ENCODE measurements at regions not wholly inside any gene's neighbourhood (a gene's known extent, or its start where the extent isn't known, plus 50 kb on each side); places are given as distances from the start of the nearest gene placed in this dataset.
A peak's percentile ranks its signal among the peaks of the same experiment; 100 is the strongest.

GRCh38 chr2:215791481-215791937, 221.8 kb downstream of the MREG start:
- Histone ChIP-seq H3K36me3 (ENCODE audit: control insufficient read depth, insufficient read depth, low read length) (no peaks in the 10 kb centered on the region), H3K27me3 (ENCODE audit: control insufficient read depth in 2 of 2, insufficient read depth in 2 of 2, low read length in 2 of 2) (no peaks in the 10 kb centered on the region), H3K9ac (ENCODE audit: insufficient read depth in 1 of 2, low read depth in 2 of 2, low read length in 2 of 2) (peak overlapping the region in 1 of 2 experiments; percentile 49; a peak in 1 of 4 replicates), H3K9me1 (ENCODE audit: control insufficient read depth, insufficient read depth, low read length) (no peaks in the 10 kb centered on the region), H4K20me1 (replicated peaks; ENCODE audit: control insufficient read depth, insufficient read depth, low read length) (no peaks in the 10 kb centered on the region), H3K4me2 (ENCODE audit: insufficient read depth, low read length) (peak overlapping the region; percentile 1; the same call in 1 of the 2 replicates), H3K4me3 (no peak overlapping the region), H3K9me3 (replicated peaks; ENCODE audit: control insufficient read depth, insufficient read depth, low read depth, low read length) (no peaks in the 10 kb centered on the region), H3K27ac (ENCODE audit: extremely low read depth, low read depth, low read length) (peak overlapping the region; percentile 13; the same call in 1 of the 3 replicates), H3K79me2 (ENCODE audit: control insufficient read depth, insufficient read depth, low read length) (no peaks in the 10 kb centered on the region), H3K4me1 (replicated peaks in 1 of 2; ENCODE audit: control insufficient read depth in 2 of 2, insufficient read depth in 2 of 2, low read length in 2 of 2) (peaks cover 8 to 62% of the 10 kb centered on the region in 2 experiments; a peak in 4 of 5 replicates), H2AFZ (ENCODE audit: low read depth, low read length) (peak overlapping the region; percentile 87)
- WGBS (ENCODE audit: insufficient coverage, low coverage, missing lambda C conversion rate) = 26% methylated on average over 4 of the region's 4 CpGs
- DNase-seq (ENCODE audit: extremely low read depth in 1 of 4, low spot score in 3 of 4) (no peak), ATAC-seq (peak; percentile 6; the same call in 2 of the 3 replicates), FAIRE-seq (no peak)
- BruUV-seq (replicated peaks) = no TSS peak
- in situ Hi-C loops (cut with MboI) = no loop called here
- intact Hi-C loops (cut with micrococcal nuclease) = loop anchor here (10.0 kb wide), 1 partner anchor 123 kb away; no protein-coding TSS in a partner anchor
- ChIA-PET CTCF (ENCODE audit: low intra/inter-chr PET ratio) (no interaction called here), POLR2A (interaction anchor here (0.5 to 1.1 kb wide), 2 partner anchors 11 to 29 kb away, joined by 3 read pairs; no protein-coding TSS in a partner anchor)
- TF ChIP-seq ZSCAN29 (IDR thresholded peaks at IDR 0.05) = no peak
- TF ChIP-seq SPI1 (IDR thresholded peaks at IDR 0.05; ENCODE audit: borderline replicate concordance, low read depth, low read length) = peak; percentile 89
- 0 out of 4 replicates have a peak, but pooled peaks of 1 of the 2 experiments have one; percentile 3 for TF ChIP-seq UBTF (IDR thresholded peaks at IDR 0.05; ENCODE audit: borderline replicate concordance in 1 of 2, low read depth in 2 of 2, low read length in 2 of 2)
